ENCODE measurements at regions not wholly inside any gene's neighbourhood (a gene's known extent, or its start where the extent isn't known, plus 50 kb on each side); places are given as distances from the start of the nearest gene placed in this dataset.
"Not testable (repeated sequence)": the region's sequence is repeated elsewhere in the genome, so short reads cannot be mapped to it uniquely, and the experiment has no call there.

- TF ChIP-seq SUZ12 (IDR thresholded peaks at IDR 0.05; ENCODE audit: extremely low read depth, insufficient read depth, insufficient read length), result no peak
- TF ChIP-seq YY1 (IDR thresholded peaks at IDR 0.05; ENCODE audit: insufficient read depth, insufficient read length), result no peak
- TF ChIP-seq ZNF274 (IDR thresholded peaks at IDR 0.05; ENCODE audit: low read depth, low read length), result no peak
- Histone ChIP-seq H3K9ac (ENCODE audit: insufficient read length, low read depth) (no peak overlapping the region), H3K9me3 (ENCODE audit: insufficient read depth, low read length) (peaks cover 27% of the 10 kb centered on the region), H3K4me3 (ENCODE audit: insufficient read length, low read depth) (no peak overlapping the region), H3K27me3 (ENCODE audit: insufficient read depth, insufficient read length) (no peaks in the 10 kb centered on the region), H3K36me3 (ENCODE audit: insufficient read depth, insufficient read length, low read length) (no peaks in the 10 kb centered on the region), H3K4me1 (ENCODE audit: insufficient read depth, insufficient read length) (no peaks in the 10 kb centered on the region)
- DNase-seq (ENCODE audit: low read depth, low spot score), result no peak
Measured at GRCh38 chr4:12041828-12042227, 613.1 kb upstream of the HS3ST1 start.

GRCh38 chr4:12036450-12036849 lies 607.8 kb upstream of the HS3ST1 start:
- no peaks in the 10 kb centered on the region for H3K27me3 ChIP-seq (ENCODE audit: insufficient read depth, insufficient read length)
- TF ChIP-seq ZNF274 (IDR thresholded peaks at IDR 0.05; ENCODE audit: low read depth, low read length) (no peak), YY1 (IDR thresholded peaks at IDR 0.05; ENCODE audit: insufficient read depth, insufficient read length) (no peak), SUZ12 (IDR thresholded peaks at IDR 0.05; ENCODE audit: extremely low read depth, insufficient read depth, insufficient read length) (no peak)
- H3K9ac ChIP-seq (ENCODE audit: insufficient read length, low read depth), result no peak overlapping the region
- H3K9me3 ChIP-seq (ENCODE audit: insufficient read depth, low read length), result peaks cover 27% of the 10 kb centered on the region
- H3K36me3 ChIP-seq (ENCODE audit: insufficient read depth, insufficient read length, low read length), result no peaks in the 10 kb centered on the region
- no peak overlapping the region for H3K4me3 ChIP-seq (ENCODE audit: insufficient read length, low read depth)
- H3K4me1 ChIP-seq (ENCODE audit: insufficient read depth, insufficient read length), result no peaks in the 10 kb centered on the region
- no peak for DNase-seq (ENCODE audit: low read depth, low spot score)

GRCh38 chr4:12028258-12028657 lies 599.6 kb upstream of the HS3ST1 start:
- no peaks in the 10 kb centered on the region for H3K4me1 ChIP-seq (ENCODE audit: insufficient read depth, insufficient read length)
- H3K36me3 ChIP-seq (ENCODE audit: insufficient read depth, insufficient read length, low read length), result no peaks in the 10 kb centered on the region
- no peak overlapping the region for H3K4me3 ChIP-seq (ENCODE audit: insufficient read length, low read depth)
- H3K27me3 ChIP-seq (ENCODE audit: insufficient read depth, insufficient read length), result no peaks in the 10 kb centered on the region
- TF ChIP-seq ZNF274 (IDR thresholded peaks at IDR 0.05; ENCODE audit: low read depth, low read length) (no peak), SUZ12 (IDR thresholded peaks at IDR 0.05; ENCODE audit: extremely low read depth, insufficient read depth, insufficient read length) (no peak), YY1 (IDR thresholded peaks at IDR 0.05; ENCODE audit: insufficient read depth, insufficient read length) (no peak)
- H3K9ac ChIP-seq (ENCODE audit: insufficient read length, low read depth), result no peak overlapping the region
- H3K9me3 ChIP-seq (ENCODE audit: insufficient read depth, low read length), result no peaks in the 10 kb centered on the region
- no peak for DNase-seq (ENCODE audit: low read depth, low spot score)

- no peaks in the 10 kb centered on the region for H3K27me3 ChIP-seq (ENCODE audit: insufficient read depth, insufficient read length)
- no peak overlapping the region for H3K4me3 ChIP-seq (ENCODE audit: insufficient read length, low read depth)
- H3K9ac ChIP-seq (ENCODE audit: insufficient read length, low read depth), result no peak overlapping the region
- H3K36me3 ChIP-seq (ENCODE audit: insufficient read depth, insufficient read length, low read length), result no peaks in the 10 kb centered on the region
- H3K9me3 ChIP-seq (ENCODE audit: insufficient read depth, low read length), result no peaks in the 10 kb centered on the region
- no peak for DNase-seq (ENCODE audit: low read depth, low spot score)
- H3K4me1 ChIP-seq (ENCODE audit: insufficient read depth, insufficient read length), result no peaks in the 10 kb centered on the region
- TF ChIP-seq YY1 (IDR thresholded peaks at IDR 0.05; ENCODE audit: insufficient read depth, insufficient read length), result no peak
- no peak for TF ChIP-seq SUZ12 (IDR thresholded peaks at IDR 0.05; ENCODE audit: extremely low read depth, insufficient read depth, insufficient read length)
- no peak for TF ChIP-seq ZNF274 (IDR thresholded peaks at IDR 0.05; ENCODE audit: low read depth, low read length)
Measured at GRCh38 chr4:12022409-12022808, 593.7 kb upstream of the HS3ST1 start.

GRCh38 chr4:12016729-12017128 lies 588.0 kb upstream of the HS3ST1 start:
- Histone ChIP-seq H3K36me3 (ENCODE audit: insufficient read depth, insufficient read length, low read length) (no peaks in the 10 kb centered on the region), H3K9ac (ENCODE audit: insufficient read length, low read depth) (no peak overlapping the region), H3K27me3 (ENCODE audit: insufficient read depth, insufficient read length) (no peaks in the 10 kb centered on the region), H3K4me3 (ENCODE audit: insufficient read length, low read depth) (no peak overlapping the region), H3K9me3 (ENCODE audit: insufficient read depth, low read length) (no peaks in the 10 kb centered on the region; the same call in 1 of the 2 replicates), H3K4me1 (ENCODE audit: insufficient read depth, insufficient read length) (no peaks in the 10 kb centered on the region)
- TF ChIP-seq ZNF274 (IDR thresholded peaks at IDR 0.05; ENCODE audit: low read depth, low read length) (no peak), YY1 (IDR thresholded peaks at IDR 0.05; ENCODE audit: insufficient read depth, insufficient read length) (no peak), SUZ12 (IDR thresholded peaks at IDR 0.05; ENCODE audit: extremely low read depth, insufficient read depth, insufficient read length) (no peak)
- DNase-seq (ENCODE audit: low read depth, low spot score), result no peak

- DNase-seq (ENCODE audit: low read depth, low spot score), result no peak
- Histone ChIP-seq H3K9ac (ENCODE audit: insufficient read length, low read depth) (no peak overlapping the region), H3K4me1 (ENCODE audit: insufficient read depth, insufficient read length) (no peaks in the 10 kb centered on the region), H3K36me3 (ENCODE audit: insufficient read depth, insufficient read length, low read length) (no peaks in the 10 kb centered on the region), H3K4me3 (ENCODE audit: insufficient read length, low read depth) (no peak overlapping the region), H3K9me3 (ENCODE audit: insufficient read depth, low read length) (no peaks in the 10 kb centered on the region), H3K27me3 (ENCODE audit: insufficient read depth, insufficient read length) (no peaks in the 10 kb centered on the region)
- TF ChIP-seq YY1 (IDR thresholded peaks at IDR 0.05; ENCODE audit: insufficient read depth, insufficient read length) (no peak), ZNF274 (IDR thresholded peaks at IDR 0.05; ENCODE audit: low read depth, low read length) (no peak), SUZ12 (IDR thresholded peaks at IDR 0.05; ENCODE audit: extremely low read depth, insufficient read depth, insufficient read length) (no peak)
Measured at GRCh38 chr4:12005471-12005870, 576.8 kb upstream of the HS3ST1 start.

- DNase-seq (ENCODE audit: low read depth, low spot score); H3K4me3 ChIP-seq (ENCODE audit: insufficient read length, low read depth); H3K9ac ChIP-seq (ENCODE audit: insufficient read length, low read depth); H3K36me3 ChIP-seq (ENCODE audit: insufficient read depth, insufficient read length, low read length); H3K4me1 ChIP-seq (ENCODE audit: insufficient read depth, insufficient read length); H3K27me3 ChIP-seq (ENCODE audit: insufficient read depth, insufficient read length): not testable (repeated sequence)
- H3K9me3 ChIP-seq (ENCODE audit: insufficient read depth, low read length), result peaks cover 36% of the 10 kb centered on the region; the same call in 1 of the 2 replicates
Measured at GRCh38 chr4:11996581-11996980, 567.9 kb upstream of the HS3ST1 start.

GRCh38 chr4:11976726-11977263 lies 548.1 kb upstream of the HS3ST1 start:
- no peak for DNase-seq (ENCODE audit: low read depth, low spot score)
- Histone ChIP-seq H3K9ac (ENCODE audit: insufficient read length, low read depth) (no peak overlapping the region), H3K27me3 (ENCODE audit: insufficient read depth, insufficient read length) (no peaks in the 10 kb centered on the region), H3K4me3 (ENCODE audit: insufficient read length, low read depth) (no peak overlapping the region), H3K36me3 (ENCODE audit: insufficient read depth, insufficient read length, low read length) (no peaks in the 10 kb centered on the region), H3K4me1 (ENCODE audit: insufficient read depth, insufficient read length) (no peaks in the 10 kb centered on the region), H3K9me3 (ENCODE audit: insufficient read depth, low read length) (no peaks in the 10 kb centered on the region)
- TF ChIP-seq ZNF274 (IDR thresholded peaks at IDR 0.05; ENCODE audit: low read depth, low read length) (no peak), YY1 (IDR thresholded peaks at IDR 0.05; ENCODE audit: insufficient read depth, insufficient read length) (no peak), SUZ12 (IDR thresholded peaks at IDR 0.05; ENCODE audit: extremely low read depth, insufficient read depth, insufficient read length) (no peak)

Measured in NT2/D1 (cell line).